Activated naive CD8-positive, alpha-beta T cell treated with anti-CD3 and anti-CD28 coated beads, Interleukin-2, amount 50 U/mL, for 16 hours (primary cell): ENCODE measurements at regions not wholly inside any gene's neighbourhood (a gene's known extent, or its start where the extent isn't known, plus 50 kb on each side); places are given as distances from the start of the nearest gene placed in this dataset.

ENCODE experiments used
- DNase-seq: peaks from one replicate; pipeline ENCODE4 v3.0.0-alpha.2; 2020; ENCODE audit warnings: low read depth, low spot score

GRCh38 chr16:86865851-86866662 lies 287.7 kb downstream of the FOXL1 start:
- DNase-seq, result no peak

- no peak for DNase-seq
Observed at GRCh38 chr16:86866986-86867722, 288.8 kb downstream of the FOXL1 start.

GRCh38 chr16:86868070-86868469 lies 289.7 kb downstream of the FOXL1 start:
- no peak for DNase-seq

GRCh38 chr16:86868786-86869185 lies 290.4 kb downstream of the FOXL1 start:
- no peak for DNase-seq

- DNase-seq, result no peak
Observed at GRCh38 chr16:86869288-86870022, 291.1 kb downstream of the FOXL1 start.

- no peak for DNase-seq
Observed at GRCh38 chr16:86870380-86870779, 292.0 kb downstream of the FOXL1 start.

- no peak for DNase-seq
Observed at GRCh38 chr16:86872131-86872530, 293.8 kb downstream of the FOXL1 start.

GRCh38 chr16:86872833-86873232 lies 294.5 kb downstream of the FOXL1 start:
- no peak for DNase-seq

- DNase-seq, result no peak
Observed at GRCh38 chr16:86874141-86874540, 295.8 kb downstream of the FOXL1 start.

- no peak for DNase-seq
Observed at GRCh38 chr16:86876499-86876898, 298.1 kb downstream of the FOXL1 start.

GRCh38 chr16:86877108-86877507 lies 298.8 kb downstream of the FOXL1 start:
- DNase-seq, result no peak

GRCh38 chr16:86877835-86878234 lies 299.5 kb downstream of the FOXL1 start:
- DNase-seq, result no peak

GRCh38 chr16:86878236-86879080 lies 300.1 kb downstream of the FOXL1 start:
- DNase-seq, result no peak

GRCh38 chr16:86879268-86879667 lies 300.9 kb downstream of the FOXL1 start:
- DNase-seq, result no peak

GRCh38 chr16:86880316-86881117 lies 302.2 kb downstream of the FOXL1 start:
- DNase-seq, result no peak

- no peak for DNase-seq
Observed at GRCh38 chr16:86881118-86881510, 302.8 kb downstream of the FOXL1 start.

GRCh38 chr16:86881861-86882273 lies 303.5 kb downstream of the FOXL1 start:
- DNase-seq, result no peak

- DNase-seq, result no peak
Observed at GRCh38 chr16:86882586-86883280, 304.4 kb downstream of the FOXL1 start.

GRCh38 chr16:86883583-86884389 lies 305.4 kb downstream of the FOXL1 start:
- DNase-seq, result no peak
